ENCODE measurements at regions not wholly inside any gene's neighbourhood (a gene's known extent, or its start where the extent isn't known, plus 50 kb on each side); places are given as distances from the start of the nearest gene placed in this dataset.

GRCh38 chr1:198937231-198938031 lies 298.6 kb downstream of the PTPRC start:
- ATAC-seq (no peak), DNase-seq (ENCODE audit: low spot score) (peak; percentile 70), FAIRE-seq (no peak)
- peak overlapping the region; percentile 46 to 57 (median 56) for H3K4me3 ChIP-seq (replicated peaks in 1 of 3; ENCODE audit: insufficient read depth in 1 of 3, low read depth in 2 of 3, low read length in 3 of 3)
- no peaks in the 10 kb centered on the region for H4K20me1 ChIP-seq (ENCODE audit: insufficient read depth, low read length)
- ChIA-PET CTCF (ENCODE audit: low intra/inter-chr PET ratio, low total read pairs) (no interaction called here), POLR2A (no interaction called here)
- no peaks in the 10 kb centered on the region for H3K9me3 ChIP-seq (ENCODE audit: low read length)
- no peak overlapping the region for H3K27ac ChIP-seq (ENCODE audit: extremely low read length, insufficient read depth, low read length)
- no peaks in the 10 kb centered on the region for H3K36me3 ChIP-seq (replicated peaks in 1 of 2; ENCODE audit: control insufficient read depth in 1 of 2, insufficient read depth in 2 of 2, low read length in 2 of 2)
- H3K9ac ChIP-seq (ENCODE audit: insufficient read depth, low read depth, low read length): peak overlapping the region; percentile 18; the same call in 1 of the 2 replicates
- no TSS peak for BruUV-seq (replicated peaks)
- H2AFZ ChIP-seq (ENCODE audit: low read length): peak overlapping the region; percentile 90
- peaks cover 16% of the 10 kb centered on the region for H3K4me1 ChIP-seq (ENCODE audit: insufficient read depth, low read length)
- TF ChIP-seq USF2 (IDR thresholded peaks at IDR 0.05; ENCODE audit: low read depth, low read length): peak; percentile 67
- no peak for TF ChIP-seq USF2 (CRISPR knock-in tag; IDR thresholded peaks at IDR 0.05; ENCODE audit: borderline replicate concordance)
- peak; percentile 64 for TF ChIP-seq NFYC (CRISPR knock-in tag; IDR thresholded peaks at IDR 0.05)
- TF ChIP-seq POLR2A (IDR thresholded peaks at IDR 0.05; ENCODE audit: insufficient read depth in 1 of 2, low read depth in 2 of 2, low read length in 2 of 2): peak in 1 of 2 experiments; percentile 36; a peak in 1 of 4 replicates
- no peak for TF ChIP-seq RBFOX2 (IDR thresholded peaks at IDR 0.05; ENCODE audit: low read depth, low read length)
- TF ChIP-seq ATAD3A (CRISPR knock-in tag; IDR thresholded peaks at IDR 0.05): no peak
- H3K4me2 ChIP-seq (ENCODE audit: low read depth, low read length): peak overlapping the region; percentile 74
- no peaks in the 10 kb centered on the region for H3K79me2 ChIP-seq (ENCODE audit: insufficient read depth, low read length)
- intact Hi-C loops (cut with micrococcal nuclease; ENCODE audit: unreplicated experiment) (loop anchor here (2.0 kb wide), 1 partner anchor 45 kb away; no protein-coding TSS in a partner anchor), in situ Hi-C loops (cut with HindIII; ENCODE audit: extremely low pct_ligation_motif_present, low pct_unique_long_range_greater_than_20kb) (no loop called here)
- 11% methylated on average over 5 of the region's 5 CpGs for WGBS (ENCODE audit: low lambda C conversion rate)
- H3K27me3 ChIP-seq (ENCODE audit: control insufficient read depth in 1 of 2, insufficient read depth in 2 of 2, low read length in 2 of 2): no peaks in the 10 kb centered on the region

DNA sequence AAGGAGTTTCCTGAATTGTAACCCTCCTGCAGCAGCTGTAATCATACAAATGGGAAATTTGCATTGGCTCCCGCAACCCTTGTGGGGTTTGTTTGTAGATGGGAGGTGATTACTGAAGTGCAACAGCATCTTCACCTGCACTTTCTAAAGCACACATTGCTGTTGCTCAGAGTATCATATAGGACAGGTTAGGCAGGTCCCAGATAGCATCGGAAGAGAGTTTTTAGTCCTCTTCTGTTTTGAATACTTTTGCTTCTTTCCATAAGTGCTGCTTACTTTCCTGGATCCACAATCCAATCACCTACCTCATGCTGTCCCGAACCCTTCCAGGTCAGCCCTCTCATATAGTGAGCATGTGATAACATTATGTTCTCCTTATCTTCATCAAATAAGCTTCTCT lies 300.4 kb downstream of the PTPRC start:
- Histone ChIP-seq H3K4me1 (ENCODE audit: insufficient read depth, low read length) (peaks cover 16% of the 10 kb centered on the region), H3K4me2 (ENCODE audit: low read depth, low read length) (no peak overlapping the region), H3K9ac (ENCODE audit: insufficient read depth, low read depth, low read length) (no peak overlapping the region), H3K27me3 (ENCODE audit: control insufficient read depth in 1 of 2, insufficient read depth in 2 of 2, low read length in 2 of 2) (no peaks in the 10 kb centered on the region), H3K4me3 (replicated peaks in 1 of 3; ENCODE audit: insufficient read depth in 1 of 3, low read depth in 2 of 3, low read length in 3 of 3) (no peak overlapping the region), H3K79me2 (ENCODE audit: insufficient read depth, low read length) (no peaks in the 10 kb centered on the region), H2AFZ (ENCODE audit: low read length) (no peak overlapping the region), H4K20me1 (ENCODE audit: insufficient read depth, low read length) (no peaks in the 10 kb centered on the region), H3K27ac (ENCODE audit: extremely low read length, insufficient read depth, low read length) (no peak overlapping the region), H3K36me3 (replicated peaks in 1 of 2; ENCODE audit: control insufficient read depth in 1 of 2, insufficient read depth in 2 of 2, low read length in 2 of 2) (no peaks in the 10 kb centered on the region), H3K9me3 (ENCODE audit: low read length) (no peaks in the 10 kb centered on the region)
- ATAC-seq (no peak), FAIRE-seq (no peak), DNase-seq (ENCODE audit: low spot score) (no peak)
- ChIA-PET POLR2A (no interaction called here), CTCF (ENCODE audit: low intra/inter-chr PET ratio, low total read pairs) (no interaction called here)
- in situ Hi-C loops (cut with HindIII; ENCODE audit: extremely low pct_ligation_motif_present, low pct_unique_long_range_greater_than_20kb) (no loop called here), intact Hi-C loops (cut with micrococcal nuclease; ENCODE audit: unreplicated experiment) (no loop called here)
- TF ChIP-seq AKAP8 (CRISPR knock-in tag; IDR thresholded peaks at IDR 0.05): no peak
- BruUV-seq (replicated peaks): no TSS peak
- WGBS (ENCODE audit: low lambda C conversion rate): 38% methylated on average over 3 of the region's 3 CpGs
